Naive thymus-derived CD4-positive, alpha-beta T cell (primary cell): ENCODE measurements at regions not wholly inside any gene's neighbourhood (a gene's known extent, or its start where the extent isn't known, plus 50 kb on each side); places are given as distances from the start of the nearest gene placed in this dataset.

ENCODE experiments used
- ATAC-seq: fragments of 150-1000 bp; cut with Tn5 transposase; 2 replicates; pipeline ENCODE4 v1.10.0; 2021; ENCODE audit warnings: mild to moderate bottlenecking, moderate library complexity
- CTCF ChIA-PET: fragments of 350-600 bp; sonication (Branson Sonifier 250); formaldehyde crosslinking; loops from one replicate; lab custom pipeline; 2021; ENCODE audit warnings: antibody characterized with exemption; lab: Charles Lee
- POLR2A ChIA-PET: fragments of 350-600 bp; sonication (Branson Sonifier 250); formaldehyde crosslinking; loops from one replicate; lab custom pipeline; 2021; ENCODE audit warnings: antibody characterized with exemption, inconsistent platforms; lab: Charles Lee
- DNase-seq, 9 donors: peaks; one replicate each; pipeline versions ENCODE4 v3.0.0 to v3.0.0-alpha.2; 2020 to 2022; ENCODE audit warnings: mixed read lengths in 1 of 9
- H3K27ac ChIP-seq: one replicate; pipeline ENCODE4 v1.7.0; 2013; ENCODE audit warnings: mild to moderate bottlenecking, low read depth, low read length, moderate library complexity
- H3K27me3 ChIP-seq, 2 donors: one replicate each; pipeline ENCODE4 v1.7.0; 2013; ENCODE audit warnings: low read length in 2 of 2, mild to moderate bottlenecking in 2 of 2, moderate library complexity in 2 of 2; ENCODE audit not compliant: control insufficient read depth in 2 of 2, insufficient read depth in 2 of 2
- H3K36me3 ChIP-seq, 3 experiments: 1 replicate in 2 of 3; 2 replicates in 1 of 3; pipeline ENCODE4 v1.7.0; 2013; ENCODE audit warnings: low read length in 3 of 3, mild to moderate bottlenecking in 3 of 3, moderate library complexity in 1 of 3; ENCODE audit not compliant: insufficient read depth in 3 of 3, control insufficient read depth in 2 of 3
- H3K4me1 ChIP-seq, 2 donors: one replicate each; pipeline ENCODE4 v1.7.0; 2013; ENCODE audit warnings: low read length in 2 of 2, mild to moderate bottlenecking in 2 of 2, moderate library complexity in 1 of 2; ENCODE audit not compliant: control insufficient read depth in 2 of 2, insufficient read depth in 2 of 2
- H3K4me3 ChIP-seq: 2 replicates; pipeline ENCODE4 v1.7.0; 2013; ENCODE audit warnings: mild to moderate bottlenecking, low read length
- H3K9me3 ChIP-seq, 3 experiments: 1 replicate in 2 of 3; 2 replicates in 1 of 3; pipeline ENCODE4 v1.7.0; 2013; ENCODE audit warnings: low read length in 3 of 3; ENCODE audit not compliant: control insufficient read depth in 2 of 3
- H3K27ac Mint-ChIP-seq, 9 donors: one replicate each; pipeline ENCODE4 v1.8.0; 2020 to 2022; ENCODE audit warnings: mixed read lengths in 9 of 9, mild to moderate bottlenecking in 8 of 9, moderate library complexity in 5 of 9, inconsistent platforms in 2 of 9
- H3K27me3 Mint-ChIP-seq, 5 donors: one replicate each; pipeline ENCODE4 v1.8.0; 2021 to 2022; ENCODE audit warnings: mixed read lengths in 5 of 5, mild to moderate bottlenecking in 1 of 5
- H3K36me3 Mint-ChIP-seq, 5 donors: one replicate each; pipeline ENCODE4 v1.8.0; 2020 to 2022; ENCODE audit warnings: mixed read lengths in 5 of 5, mild to moderate bottlenecking in 3 of 5, inconsistent platforms in 1 of 5
- H3K4me1 Mint-ChIP-seq, 7 donors: one replicate each; pipeline ENCODE4 v1.8.0; 2020 to 2022; ENCODE audit warnings: mixed read lengths in 7 of 7, mild to moderate bottlenecking in 3 of 7, inconsistent platforms in 1 of 7
- H3K4me3 Mint-ChIP-seq, 10 donors: one replicate each; pipeline ENCODE4 v1.8.0; 2020 to 2022; ENCODE audit warnings: mild to moderate bottlenecking in 10 of 10, mixed read lengths in 10 of 10, moderate library complexity in 6 of 10, inconsistent platforms in 2 of 10
- H3K9me3 Mint-ChIP-seq, 11 donors: one replicate each; pipeline ENCODE4 v1.8.0; 2020 to 2022; ENCODE audit warnings: mixed read lengths in 11 of 11, mild to moderate bottlenecking in 4 of 11, inconsistent platforms in 1 of 11, moderate library complexity in 1 of 11
- intact Hi-C, 2 donors: fragments of 100-400 bp; cut with micrococcal nuclease; formaldehyde crosslinking; loops; one replicate each; pipeline ENCODE4 v1.15.1; 2023

- Histone ChIP-seq H3K27me3 (no peaks in the 10 kb centered on the region), H3K4me3 (no peak overlapping the region), H3K36me3 (peaks cover 0 to 26% (median 9%) of the 10 kb centered on the region in 3 experiments), H3K9me3 (no peaks in the 10 kb centered on the region), H3K4me1 (peaks cover 32 to 51% of the 10 kb centered on the region in 2 donors), H3K27ac (no peak overlapping the region)
- ATAC-seq (no peak), DNase-seq (no peak)
- intact Hi-C loops, result loop anchor here (5.0 to 10.0 kb wide), 3 partner anchors 157 to 324 kb away; no protein-coding TSS in a partner anchor
- Mint-ChIP-seq H3K4me3 (no peak overlapping the region), H3K36me3 (peaks cover 0 to 11% (median 5%) of the 10 kb centered on the region in 5 donors), H3K27ac (peak overlapping the region in 2 of 9 donors; percentile 38 to 64), H3K4me1 (peaks cover 24 to 57% (median 41%) of the 10 kb centered on the region in 7 donors), H3K27me3 (no peaks in the 10 kb centered on the region), H3K9me3 (peaks cover 0 to 2% (median 0%) of the 10 kb centered on the region in 11 donors)
- ChIA-PET CTCF (no interaction called here), POLR2A (no interaction called here)
Measured at GRCh38 chr12:124450376-124450750, 117.0 kb downstream of the NCOR2 start.

GRCh38 chr12:124449623-124450375 lies 117.6 kb downstream of the NCOR2 start:
- ATAC-seq, result no peak
- Histone ChIP-seq H3K27me3 (no peaks in the 10 kb centered on the region), H3K27ac (no peak overlapping the region), H3K4me3 (no peak overlapping the region), H3K9me3 (no peaks in the 10 kb centered on the region), H3K36me3 (peaks cover 0 to 31% (median 9%) of the 10 kb centered on the region in 3 experiments), H3K4me1 (peaks cover 32 to 46% of the 10 kb centered on the region in 2 donors)
- Mint-ChIP-seq H3K36me3 (peaks cover 0 to 12% (median 3%) of the 10 kb centered on the region in 5 donors), H3K4me3 (no peak overlapping the region), H3K9me3 (peaks cover 0 to 2% (median 0%) of the 10 kb centered on the region in 11 donors), H3K27me3 (no peaks in the 10 kb centered on the region), H3K4me1 (peaks cover 20 to 52% (median 37%) of the 10 kb centered on the region in 7 donors), H3K27ac (peak overlapping the region in 1 of 9 donors; percentile 64)
- CTCF ChIA-PET, result no interaction called here
- POLR2A ChIA-PET, result no interaction called here
- intact Hi-C loops, result loop anchor here (5.0 to 10.0 kb wide), 3 partner anchors 158 to 325 kb away; no protein-coding TSS in a partner anchor
- no peak for DNase-seq

GRCh38 chr12:124448955-124449622 lies 118.3 kb downstream of the NCOR2 start:
- ChIA-PET POLR2A (no interaction called here), CTCF (no interaction called here)
- H3K36me3 Mint-ChIP-seq, result peaks cover 0 to 16% (median 4%) of the 10 kb centered on the region in 5 donors
- intact Hi-C loops, result no loop called here
- Histone ChIP-seq H3K36me3 (peaks cover 0 to 37% (median 9%) of the 10 kb centered on the region in 3 experiments), H3K9me3 (no peaks in the 10 kb centered on the region), H3K4me3 (no peak overlapping the region), H3K4me1 (peaks cover 29 to 39% of the 10 kb centered on the region in 2 donors), H3K27ac (no peak overlapping the region), H3K27me3 (no peaks in the 10 kb centered on the region)
- H3K4me1 Mint-ChIP-seq, result peaks cover 14 to 48% (median 34%) of the 10 kb centered on the region in 7 donors
- H3K9me3 Mint-ChIP-seq, result peaks cover 0 to 2% (median 0%) of the 10 kb centered on the region in 11 donors
- peak overlapping the region in 1 of 10 donors; percentile 37 for H3K4me3 Mint-ChIP-seq
- H3K27ac Mint-ChIP-seq, result peak overlapping the region in 3 of 9 donors; percentile 53 to 64 (median 61)
- no peaks in the 10 kb centered on the region for H3K27me3 Mint-ChIP-seq
- DNase-seq, result no peak
- no peak for ATAC-seq

- no peaks in the 10 kb centered on the region for H3K27me3 Mint-ChIP-seq
- H3K4me1 Mint-ChIP-seq, result peaks cover 7 to 44% (median 33%) of the 10 kb centered on the region in 7 donors
- no peak overlapping the region for H3K27ac ChIP-seq
- DNase-seq, result no peak
- no peak overlapping the region for H3K4me3 Mint-ChIP-seq
- H3K36me3 ChIP-seq, result peaks cover 0 to 42% (median 9%) of the 10 kb centered on the region in 3 experiments
- POLR2A ChIA-PET, result no interaction called here
- no peaks in the 10 kb centered on the region for H3K9me3 ChIP-seq
- no peaks in the 10 kb centered on the region for H3K27me3 ChIP-seq
- H3K27ac Mint-ChIP-seq, result peak overlapping the region in 3 of 9 donors; percentile 53 to 62 (median 61)
- peaks cover 22 to 32% of the 10 kb centered on the region in 2 donors for H3K4me1 ChIP-seq
- peaks cover 0 to 16% (median 7%) of the 10 kb centered on the region in 5 donors for H3K36me3 Mint-ChIP-seq
- no peak overlapping the region for H3K4me3 ChIP-seq
- ATAC-seq, result no peak
- CTCF ChIA-PET, result no interaction called here
- intact Hi-C loops, result no loop called here
- peaks cover 0 to 2% (median 0%) of the 10 kb centered on the region in 11 donors for H3K9me3 Mint-ChIP-seq
Measured at GRCh38 chr12:124448241-124448954, 119.0 kb downstream of the NCOR2 start.

- Histone ChIP-seq H3K27me3 (no peaks in the 10 kb centered on the region), H3K27ac (no peak overlapping the region), H3K4me1 (peaks cover 7 to 13% of the 10 kb centered on the region in 2 donors), H3K4me3 (no peak overlapping the region), H3K36me3 (peaks cover 0 to 58% (median 9%) of the 10 kb centered on the region in 3 experiments), H3K9me3 (no peaks in the 10 kb centered on the region)
- no peak for ATAC-seq
- H3K27ac Mint-ChIP-seq, result peak overlapping the region in 1 of 9 donors; percentile 49
- peaks cover 4 to 44% (median 34%) of the 10 kb centered on the region in 7 donors for H3K4me1 Mint-ChIP-seq
- POLR2A ChIA-PET, result no interaction called here
- intact Hi-C loops, result no loop called here
- DNase-seq, result no peak
- CTCF ChIA-PET, result no interaction called here
- H3K4me3 Mint-ChIP-seq, result no peak overlapping the region
- H3K9me3 Mint-ChIP-seq, result peaks cover 0 to 2% (median 0%) of the 10 kb centered on the region in 11 donors
- no peaks in the 10 kb centered on the region for H3K27me3 Mint-ChIP-seq
- H3K36me3 Mint-ChIP-seq, result peaks cover 2 to 31% (median 18%) of the 10 kb centered on the region in 5 donors
Measured at GRCh38 chr12:124446364-124446763, 121.0 kb downstream of the NCOR2 start.

GRCh38 chr12:124445826-124446225 lies 121.6 kb downstream of the NCOR2 start:
- no peak overlapping the region for H3K4me3 Mint-ChIP-seq
- ChIA-PET POLR2A (no interaction called here), CTCF (no interaction called here)
- H3K4me1 ChIP-seq, result peaks cover 2 to 7% of the 10 kb centered on the region in 2 donors
- ATAC-seq (no peak), DNase-seq (no peak)
- H3K27ac Mint-ChIP-seq, result no peak overlapping the region
- intact Hi-C loops, result no loop called here
- no peak overlapping the region for H3K27ac ChIP-seq
- H3K36me3 Mint-ChIP-seq, result peaks cover 2 to 34% (median 20%) of the 10 kb centered on the region in 5 donors
- no peak overlapping the region for H3K4me3 ChIP-seq
- no peaks in the 10 kb centered on the region for H3K27me3 ChIP-seq
- no peaks in the 10 kb centered on the region for H3K27me3 Mint-ChIP-seq
- H3K9me3 Mint-ChIP-seq, result peaks cover 0 to 2% (median 0%) of the 10 kb centered on the region in 11 donors
- no peaks in the 10 kb centered on the region for H3K9me3 ChIP-seq
- peaks cover 0 to 60% (median 9%) of the 10 kb centered on the region in 3 experiments for H3K36me3 ChIP-seq
- H3K4me1 Mint-ChIP-seq, result peaks cover 0 to 43% (median 32%) of the 10 kb centered on the region in 7 donors
